IPS DF 6.9 (cell line): ENCODE measurements at regions not wholly inside any gene's neighbourhood (a gene's known extent, or its start where the extent isn't known, plus 50 kb on each side); places are given as distances from the start of the nearest gene placed in this dataset.
"Not testable (repeated sequence)": the region's sequence is repeated elsewhere in the genome, so short reads cannot be mapped to it uniquely, and the experiment has no call there.

Experiments used
- DNase-seq: peaks from one replicate; pipeline ENCODE4 v3.0.0-alpha.2; 2013; ENCODE audit warnings: low read depth, low spot score
- H3K27ac ChIP-seq: one replicate; pipeline ENCODE4 v1.5.1; 2013; ENCODE audit warnings: low read length, control low read depth
- H3K27me3 ChIP-seq: 2 replicates; pipeline ENCODE4 v1.6.1; 2013; ENCODE audit warnings: mild to moderate bottlenecking, low read length; ENCODE audit not compliant: control insufficient read depth, insufficient read depth
- H3K36me3 ChIP-seq: 2 replicates; pipeline ENCODE4 v1.6.1; 2013; ENCODE audit warnings: low read length; ENCODE audit not compliant: control insufficient read depth, insufficient read depth
- H3K4me1 ChIP-seq: 2 replicates; pipeline ENCODE4 v1.6.1; 2013; ENCODE audit warnings: low read length; ENCODE audit not compliant: control insufficient read depth, insufficient read depth
- H3K4me3 ChIP-seq: 2 replicates; pipeline ENCODE4 v1.5.1; 2013; ENCODE audit warnings: mild to moderate bottlenecking, low read length
- H3K9me3 ChIP-seq: 2 replicates; pipeline ENCODE4 v1.6.1; 2013; ENCODE audit warnings: low read length, inconsistent platforms; ENCODE audit not compliant: control insufficient read depth, insufficient read depth
- WGBS: extraction: QIAGEN DNeasy Blood & Tissue Kit; methylation state at CpG from one replicate; pipeline ENCODE4 v1.1.7; 2013; ENCODE audit warnings: mixed read lengths, missing lambda C conversion rate; ENCODE audit not compliant: insufficient read length, insufficient coverage; 5-methylcytosine and 5-hydroxymethylcytosine counted together

- Histone ChIP-seq H3K36me3 (no peaks in the 10 kb centered on the region), H3K9me3 (no peaks in the 10 kb centered on the region), H3K27ac (no peak overlapping the region), H3K27me3 (no peaks in the 10 kb centered on the region), H3K4me3 (no peak overlapping the region), H3K4me1 (no peaks in the 10 kb centered on the region)
- WGBS: no CpG with 5 or more reads among the region's 14 CpGs
- DNase-seq: no peak
These were observed 234.5 kb downstream of the TFAP2A start for GRCh38 chr6:10180138-10181074.

- H3K4me1 ChIP-seq: no peaks in the 10 kb centered on the region
- H3K27me3 ChIP-seq: no peaks in the 10 kb centered on the region
- no peaks in the 10 kb centered on the region for H3K9me3 ChIP-seq
- no peak overlapping the region for H3K27ac ChIP-seq
- H3K4me3 ChIP-seq: no peak overlapping the region
- DNase-seq: no peak
- no peaks in the 10 kb centered on the region for H3K36me3 ChIP-seq
These were observed 237.2 kb downstream of the TFAP2A start for GRCh38 chr6:10177704-10178103.

- Histone ChIP-seq H3K9me3 (no peaks in the 10 kb centered on the region), H3K27me3 (no peaks in the 10 kb centered on the region), H3K4me1 (no peaks in the 10 kb centered on the region), H3K36me3 (no peaks in the 10 kb centered on the region), H3K4me3 (no peak overlapping the region), H3K27ac (no peak overlapping the region)
- no peak for DNase-seq
These were observed 239.5 kb downstream of the TFAP2A start for GRCh38 chr6:10175362-10175761.

GRCh38 chr6:10174761-10175160 lies 240.1 kb downstream of the TFAP2A start:
- Histone ChIP-seq H3K36me3 (no peaks in the 10 kb centered on the region), H3K4me3 (no peak overlapping the region), H3K4me1 (no peaks in the 10 kb centered on the region), H3K9me3 (no peaks in the 10 kb centered on the region), H3K27me3 (no peaks in the 10 kb centered on the region), H3K27ac (no peak overlapping the region)
- no CpG with 5 or more reads among the region's 6 CpGs for WGBS
- no peak for DNase-seq

GRCh38 chr6:10174056-10174455 lies 240.8 kb downstream of the TFAP2A start:
- Histone ChIP-seq H3K9me3 (no peaks in the 10 kb centered on the region), H3K27me3 (no peaks in the 10 kb centered on the region), H3K27ac (no peak overlapping the region), H3K4me3 (no peak overlapping the region), H3K36me3 (no peaks in the 10 kb centered on the region), H3K4me1 (no peaks in the 10 kb centered on the region)
- DNase-seq: no peak
- WGBS: no CpG with 5 or more reads among the region's 3 CpGs

- WGBS: no CpG with 5 or more reads among the region's 29 CpGs
- H3K27ac ChIP-seq, H3K4me1 ChIP-seq, DNase-seq, H3K4me3 ChIP-seq, H3K9me3 ChIP-seq, H3K36me3 ChIP-seq, H3K27me3 ChIP-seq: not testable (repeated sequence)
These were observed 243.2 kb downstream of the TFAP2A start for GRCh38 chr6:10171706-10172105.

- no peaks in the 10 kb centered on the region; the same call in 1 of the 2 replicates for H3K27me3 ChIP-seq
- no peak for DNase-seq
- no peak overlapping the region for H3K27ac ChIP-seq
- no peak overlapping the region for H3K4me3 ChIP-seq
- no peaks in the 10 kb centered on the region for H3K36me3 ChIP-seq
- WGBS: no CpG with 5 or more reads among the region's 5 CpGs
- no peaks in the 10 kb centered on the region for H3K4me1 ChIP-seq
- no peaks in the 10 kb centered on the region for H3K9me3 ChIP-seq
These were observed 244.1 kb downstream of the TFAP2A start for GRCh38 chr6:10170816-10171215.

GRCh38 chr6:10166031-10166430 lies 248.8 kb downstream of the TFAP2A start:
- H3K27me3 ChIP-seq: no peaks in the 10 kb centered on the region; the same call in 1 of the 2 replicates
- WGBS: no CpG with 5 or more reads among the region's 5 CpGs
- H3K27ac ChIP-seq: no peak overlapping the region
- no peak overlapping the region for H3K4me3 ChIP-seq
- no peaks in the 10 kb centered on the region for H3K36me3 ChIP-seq
- H3K4me1 ChIP-seq: no peaks in the 10 kb centered on the region
- no peak for DNase-seq
- no peaks in the 10 kb centered on the region for H3K9me3 ChIP-seq

GRCh38 chr6:10163203-10163962 lies 251.5 kb downstream of the TFAP2A start:
- H3K4me3 ChIP-seq: no peak overlapping the region
- no peaks in the 10 kb centered on the region for H3K4me1 ChIP-seq
- no peaks in the 10 kb centered on the region for H3K9me3 ChIP-seq
- H3K27me3 ChIP-seq: no peaks in the 10 kb centered on the region; the same call in 1 of the 2 replicates
- DNase-seq: no peak
- no peaks in the 10 kb centered on the region for H3K36me3 ChIP-seq
- H3K27ac ChIP-seq: no peak overlapping the region
- WGBS: no CpG with 5 or more reads among the region's 14 CpGs

GRCh38 chr6:10156875-10157274 lies 258.0 kb downstream of the TFAP2A start:
- no peak overlapping the region for H3K27ac ChIP-seq
- H3K9me3 ChIP-seq: no peaks in the 10 kb centered on the region
- H3K4me1 ChIP-seq: no peaks in the 10 kb centered on the region
- no peak overlapping the region for H3K4me3 ChIP-seq
- no peaks in the 10 kb centered on the region for H3K27me3 ChIP-seq
- DNase-seq: no peak
- H3K36me3 ChIP-seq: no peaks in the 10 kb centered on the region
- no CpG with 5 or more reads among the region's 4 CpGs for WGBS
